NOMO-1 (cell line): ENCODE measurements at regions not wholly inside any gene's neighbourhood (a gene's known extent, or its start where the extent isn't known, plus 50 kb on each side); places are given as distances from the start of the nearest gene placed in this dataset.
"Not testable (repeated sequence)": the region's sequence is repeated elsewhere in the genome, so short reads cannot be mapped to it uniquely, and the experiment has no call there.

Source experiments
- DNase-seq, 2 experiments: peaks; one replicate each; lab custom pipeline; 2025; ENCODE audit not compliant: unreplicated experiment in 2 of 2; lab: John Stamatoyannopoulos, UW

DNA sequence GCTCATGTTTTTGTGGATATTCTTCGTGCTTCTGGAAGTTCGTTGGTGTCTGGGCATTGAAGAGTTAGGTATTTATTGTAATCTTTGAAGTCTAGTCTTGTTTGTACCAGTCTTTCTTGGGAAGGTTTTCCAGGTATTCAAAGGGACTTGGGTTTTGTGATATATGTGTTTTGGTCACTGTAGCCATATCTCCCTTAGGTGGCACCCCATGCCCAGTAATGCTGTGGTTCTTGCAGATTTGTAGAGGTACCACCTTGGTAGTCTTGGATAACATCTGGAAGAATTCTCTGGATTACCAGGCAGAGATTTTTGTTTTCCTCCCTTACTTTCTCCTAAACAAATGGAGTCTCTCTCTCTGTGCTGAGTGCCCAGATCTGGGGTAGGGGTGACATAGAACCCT is 184.1 kb downstream of the TEX13C start:
- DNase-seq, result no peak

DNA sequence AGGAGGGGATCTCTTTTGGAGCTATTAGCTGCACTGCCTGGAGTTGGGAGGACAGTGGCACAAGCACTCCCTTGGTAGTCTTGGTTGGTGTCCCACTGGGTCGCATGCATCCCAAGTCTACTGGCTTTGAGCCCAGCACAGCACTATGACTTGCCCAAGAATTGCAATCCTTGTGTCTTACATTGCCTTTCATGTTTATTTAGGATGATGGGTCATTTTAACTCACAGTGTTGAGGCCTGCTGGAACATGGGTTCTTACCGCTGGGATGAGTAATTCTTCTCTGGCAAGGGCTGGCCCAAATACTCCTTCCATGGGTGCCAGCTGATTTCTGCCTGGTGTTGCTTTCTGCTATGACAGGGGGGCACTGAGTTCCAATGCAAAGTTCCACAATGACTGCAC is 185.5 kb downstream of the TEX13C start:
- DNase-seq, result no peak

DNA sequence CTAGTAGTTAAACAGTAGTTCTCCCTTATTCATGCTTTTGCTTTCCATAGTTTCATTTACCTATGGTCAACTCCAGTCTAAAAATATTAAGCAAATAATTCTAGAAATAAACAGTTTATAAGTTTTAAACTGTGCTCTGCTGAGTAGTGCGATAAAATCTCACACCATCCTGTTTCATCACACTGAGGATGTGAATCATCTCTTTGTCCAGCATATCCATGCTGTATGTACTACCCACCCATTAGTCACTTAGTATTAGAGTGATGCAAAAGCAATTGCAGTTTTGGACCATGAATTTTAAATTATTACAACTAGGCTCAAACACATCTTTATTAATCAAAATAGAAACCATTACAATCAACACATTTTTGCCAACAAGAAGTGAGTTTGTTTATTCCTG is 187.4 kb downstream of the TEX13C start:
- DNase-seq, result no peak

DNA sequence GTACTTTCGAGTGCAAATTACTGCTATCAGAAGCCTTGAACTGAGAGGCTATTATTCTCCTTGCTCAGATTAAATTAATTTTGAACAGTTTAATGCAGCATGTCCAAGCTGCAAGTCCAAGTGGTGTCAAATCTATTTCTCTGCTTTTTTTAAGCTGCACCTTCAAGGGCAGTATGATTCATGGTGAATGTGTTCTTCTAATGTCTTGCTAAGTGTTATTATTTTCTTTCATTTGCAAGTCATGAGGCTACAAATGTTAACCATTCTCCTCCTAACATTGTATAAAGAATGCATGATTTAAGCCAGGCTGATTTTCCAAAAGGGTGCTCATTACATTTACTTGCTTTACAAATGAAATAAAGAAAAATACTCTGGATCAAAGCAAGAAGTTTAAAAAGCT is 200.4 kb downstream of the TEX13C start:
- DNase-seq, result no peak

- no peak for DNase-seq
These were observed 203.1 kb downstream of the TEX13C start for GRCh38 chrX:125522752-125523151.

DNA sequence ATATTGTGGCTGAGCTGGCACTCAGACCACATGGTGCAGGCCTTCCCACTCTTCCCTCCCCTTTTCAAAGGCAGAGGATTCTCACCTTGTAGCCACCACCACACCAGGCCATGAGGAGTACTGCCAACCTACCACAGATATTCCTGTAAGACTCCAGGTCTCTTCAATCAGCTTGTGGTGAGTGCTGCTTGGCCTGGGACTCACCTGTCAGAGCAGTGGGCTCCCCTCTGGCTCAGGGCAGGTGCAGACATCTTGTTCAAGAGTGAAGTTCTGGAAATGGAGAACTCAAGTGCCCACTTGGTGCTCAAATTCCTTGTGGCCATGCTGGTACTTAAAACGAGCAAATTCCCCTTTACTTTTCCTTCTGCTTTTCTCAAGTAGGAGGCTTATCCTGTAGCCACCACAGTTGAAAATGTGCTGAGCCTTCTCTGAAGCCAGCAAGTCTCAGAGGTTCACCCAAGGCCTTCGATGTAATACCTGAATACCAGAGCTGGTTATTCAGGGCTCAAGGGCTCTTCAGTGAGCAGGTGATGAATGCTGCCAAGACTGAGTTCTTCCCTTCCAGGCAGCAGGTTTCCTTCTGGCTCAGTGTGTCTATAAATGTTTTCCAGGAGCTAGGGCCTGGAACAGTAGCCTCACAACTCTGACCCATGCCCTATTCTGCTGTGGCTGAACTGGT is 212.9 kb downstream of the TEX13C start:
- DNase-seq, result no peak

- no peak for DNase-seq
These were observed 213.7 kb downstream of the TEX13C start for GRCh38 chrX:125533352-125533751.

- DNase-seq, result no peak
These were observed 224.5 kb downstream of the TEX13C start for GRCh38 chrX:125544031-125544660.

- DNase-seq, result no peak
These were observed 225.2 kb downstream of the TEX13C start for GRCh38 chrX:125544856-125545255.

GRCh38 chrX:125577479-125577878 is 257.8 kb downstream of the TEX13C start:
- DNase-seq, result no peak

GRCh38 chrX:125604448-125604847 is 284.8 kb downstream of the TEX13C start:
- no peak for DNase-seq

- no peak for DNase-seq
These were observed 285.5 kb downstream of the TEX13C start for GRCh38 chrX:125605145-125605544.

DNA sequence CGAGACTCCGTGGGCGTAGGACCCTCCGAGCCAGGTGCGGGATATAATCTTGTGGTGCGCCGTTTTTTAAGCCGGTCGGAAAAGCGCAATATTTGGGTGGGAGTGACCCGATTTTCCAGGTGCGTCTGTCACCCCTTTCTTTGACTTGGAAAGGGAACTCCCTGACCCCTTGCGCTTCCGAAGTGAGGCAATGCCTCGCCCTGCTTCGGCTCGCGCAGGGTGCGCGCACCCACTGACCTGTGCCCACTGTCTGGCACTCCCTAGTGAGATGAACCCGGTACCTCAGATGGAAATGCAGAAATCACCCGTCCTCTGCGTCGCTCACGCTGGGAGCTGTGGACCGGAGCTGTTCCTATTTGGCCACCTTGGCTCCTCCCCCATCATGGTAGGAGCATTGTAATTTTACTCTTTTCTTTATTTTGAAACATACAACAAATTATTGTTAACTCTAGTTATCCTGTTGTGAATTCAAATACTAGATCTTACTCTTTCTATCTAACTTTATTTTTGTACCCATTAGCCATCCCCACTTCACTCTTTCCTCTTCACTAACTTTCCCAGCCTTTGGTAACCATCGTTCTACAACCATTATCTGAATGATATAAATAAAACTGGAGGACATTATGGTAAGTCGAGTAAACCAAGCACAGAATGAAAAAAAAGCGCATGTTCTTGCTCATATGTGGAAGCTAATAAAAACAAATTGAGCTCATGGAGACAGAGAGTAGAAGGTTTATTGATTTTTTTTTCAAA is 295.1 kb downstream of the TEX13C start:
- not testable (repeated sequence) for DNase-seq

- DNase-seq, result no peak
These were observed 301.3 kb downstream of the TEX13C start for GRCh38 chrX:125620715-125621587.

- no peak for DNase-seq
These were observed 301.9 kb downstream of the TEX13C start for GRCh38 chrX:125621588-125621927.

DNA sequence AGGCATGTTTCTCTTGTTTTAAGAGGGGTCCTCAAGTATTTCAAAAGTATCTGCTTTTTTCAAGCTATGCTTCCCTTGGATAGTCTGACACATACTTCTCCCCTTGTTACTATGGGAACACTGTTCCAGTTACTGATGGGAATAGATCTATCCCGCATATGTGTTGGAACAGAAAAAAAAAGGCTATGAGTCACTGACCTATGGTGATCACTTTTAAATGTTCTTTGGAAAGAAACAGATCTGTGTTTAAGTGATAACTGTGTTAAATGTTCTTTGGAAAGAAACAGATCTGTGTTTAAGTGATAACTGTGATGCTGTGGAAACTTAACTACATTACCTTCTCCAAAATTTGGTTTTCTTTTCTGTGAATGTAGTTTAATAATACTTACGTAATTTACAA is 303.2 kb downstream of the TEX13C start:
- no peak for DNase-seq

GRCh38 chrX:125627676-125628075 is 308.0 kb downstream of the TEX13C start:
- DNase-seq, result no peak

GRCh38 chrX:125628435-125628834 is 308.8 kb downstream of the TEX13C start:
- DNase-seq, result no peak

GRCh38 chrX:125641405-125641804 is 321.7 kb downstream of the TEX13C start:
- DNase-seq, result no peak

GRCh38 chrX:125646195-125646594 is 326.5 kb downstream of the TEX13C start:
- DNase-seq, result no peak

GRCh38 chrX:125651426-125651825 is 331.8 kb downstream of the TEX13C start:
- DNase-seq, result no peak
